ENCODE measurements at regions not wholly inside any gene's neighbourhood (a gene's known extent, or its start where the extent isn't known, plus 50 kb on each side); places are given as distances from the start of the nearest gene placed in this dataset.
A peak's percentile ranks its signal among the peaks of the same experiment; 100 is the strongest.

DNA sequence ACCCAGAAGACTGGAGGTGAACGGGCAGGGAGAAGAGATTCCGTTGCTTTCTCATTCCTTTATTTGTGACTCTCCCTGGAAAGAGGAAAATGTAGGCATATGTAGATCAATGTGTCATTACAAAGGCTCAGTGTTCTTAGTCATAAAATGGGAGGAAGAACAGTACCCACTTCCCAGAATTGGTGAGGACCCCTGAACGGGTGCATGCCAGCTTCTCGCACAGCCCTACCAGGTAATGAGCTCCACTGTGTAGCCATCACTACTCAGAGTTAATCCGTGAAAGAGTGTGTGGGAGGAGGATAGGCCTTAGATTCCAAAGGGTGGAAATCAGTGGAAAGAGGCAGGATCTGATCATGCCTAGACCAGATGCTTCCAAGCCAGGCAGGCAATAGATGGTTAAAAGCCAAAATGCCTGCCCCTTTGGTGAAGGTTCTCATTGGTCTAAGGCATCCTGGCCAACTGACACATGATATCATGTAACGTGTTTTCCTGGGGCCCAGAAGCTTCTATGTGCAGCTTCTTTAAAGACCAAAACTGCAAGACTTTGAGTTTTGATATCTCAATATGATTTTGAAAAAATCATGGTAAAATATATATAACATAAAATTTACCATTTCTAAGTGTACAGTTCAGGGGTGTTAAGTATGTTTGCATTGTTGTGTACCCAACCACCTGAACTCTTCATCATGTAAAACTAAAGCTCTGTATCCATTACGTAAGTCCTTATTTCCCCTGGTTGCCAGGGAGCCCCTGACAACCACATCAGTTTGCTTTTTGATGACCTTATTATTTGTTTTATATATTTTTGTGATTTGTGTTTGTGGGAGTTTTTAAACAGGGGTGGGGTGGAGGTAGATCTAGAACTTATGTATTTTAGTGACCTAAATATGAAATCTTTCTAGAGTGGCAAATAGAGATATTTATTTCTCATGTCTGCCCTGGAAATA, 402.2 kb upstream of the CFAP20DC start:
- Histone ChIP-seq H4K20me1 (ENCODE audit: insufficient read depth, poor library complexity, severe bottlenecking) (no peaks in the 10 kb centered on the region), H3K27me3 (no peaks in the 10 kb centered on the region), H3K27ac (peak overlapping the region; percentile 50), H3K9me3 (ENCODE audit: low read depth) (no peaks in the 10 kb centered on the region), H3K79me2 (no peaks in the 10 kb centered on the region), H3K4me3 (no peak overlapping the region), H2AFZ (no peak overlapping the region), H3K4me1 (ENCODE audit: insufficient read depth) (peaks cover 9% of the 10 kb centered on the region), H3K36me3 (replicated peaks; ENCODE audit: insufficient read depth, low read depth) (no peaks in the 10 kb centered on the region), H3K9me2 (replicated peaks; ENCODE audit: insufficient read depth) (no peaks in the 10 kb centered on the region), H3K4me2 (no peak overlapping the region)
- TF ChIP-seq EZH2 (IDR thresholded peaks at IDR 0.05; ENCODE audit: borderline replicate concordance) (no peak), EZH2phosphoT487 (IDR thresholded peaks at IDR 0.05; ENCODE audit: low read depth, severe bottlenecking, unreplicated experiment) (no peak)
- TF ChIP-seq, protein P1, sequence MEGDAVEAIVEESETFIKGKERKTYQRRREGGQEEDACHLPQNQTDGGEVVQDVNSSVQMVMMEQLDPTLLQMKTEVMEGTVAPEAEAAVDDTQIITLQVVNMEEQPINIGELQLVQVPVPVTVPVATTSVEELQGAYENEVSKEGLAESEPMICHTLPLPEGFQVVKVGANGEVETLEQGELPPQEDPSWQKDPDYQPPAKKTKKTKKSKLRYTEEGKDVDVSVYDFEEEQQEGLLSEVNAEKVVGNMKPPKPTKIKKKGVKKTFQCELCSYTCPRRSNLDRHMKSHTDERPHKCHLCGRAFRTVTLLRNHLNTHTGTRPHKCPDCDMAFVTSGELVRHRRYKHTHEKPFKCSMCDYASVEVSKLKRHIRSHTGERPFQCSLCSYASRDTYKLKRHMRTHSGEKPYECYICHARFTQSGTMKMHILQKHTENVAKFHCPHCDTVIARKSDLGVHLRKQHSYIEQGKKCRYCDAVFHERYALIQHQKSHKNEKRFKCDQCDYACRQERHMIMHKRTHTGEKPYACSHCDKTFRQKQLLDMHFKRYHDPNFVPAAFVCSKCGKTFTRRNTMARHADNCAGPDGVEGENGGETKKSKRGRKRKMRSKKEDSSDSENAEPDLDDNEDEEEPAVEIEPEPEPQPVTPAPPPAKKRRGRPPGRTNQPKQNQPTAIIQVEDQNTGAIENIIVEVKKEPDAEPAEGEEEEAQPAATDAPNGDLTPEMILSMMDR (IDR thresholded peaks at IDR 0.05; ENCODE audit: poor library complexity): no peak
- WGBS (ENCODE audit: low lambda C conversion rate, missing lambda C conversion rate): 92% methylated on average over 7 of the region's 7 CpGs
- no peak for DNase-seq (ENCODE audit: low spot score)

DNA sequence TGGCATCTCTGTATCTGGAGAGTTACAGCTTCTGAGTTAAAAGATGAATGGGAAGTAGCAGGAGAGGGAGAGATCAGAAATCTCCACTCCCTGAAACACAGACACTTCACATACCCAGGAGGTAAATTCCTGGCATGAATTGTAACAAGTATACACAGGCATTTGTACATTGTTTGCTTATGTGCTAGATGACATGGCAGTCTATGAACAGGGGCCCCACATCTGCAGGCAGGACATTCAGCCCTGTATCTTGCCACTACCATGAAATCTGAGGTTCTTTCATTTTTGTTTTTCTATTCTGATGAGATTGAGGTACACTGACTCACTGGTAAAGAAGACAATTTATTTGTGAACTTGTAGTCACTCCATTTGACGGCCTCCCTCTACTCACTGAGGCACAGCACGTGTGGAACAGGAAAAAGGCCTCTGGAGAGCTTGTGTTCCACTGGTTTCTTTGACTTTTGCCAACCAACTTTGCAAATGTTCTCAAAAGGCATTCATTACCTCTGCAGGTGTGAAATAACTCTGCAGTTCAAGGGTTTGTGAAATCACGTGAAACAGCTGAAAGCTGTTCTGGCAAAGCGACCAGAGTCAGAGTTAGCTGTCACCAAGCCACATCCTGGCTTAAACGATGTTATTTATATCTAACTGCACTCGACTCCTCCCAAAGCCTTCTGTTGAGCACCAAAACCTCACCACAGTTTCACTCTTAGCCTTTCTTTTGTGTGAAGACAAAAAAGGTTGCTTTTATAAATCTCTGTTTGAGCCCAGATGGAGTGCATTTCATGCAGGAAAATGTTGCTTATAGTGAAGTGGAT, 401.3 kb upstream of the CFAP20DC start:
- 61% methylated on average over 6 of the region's 6 CpGs for WGBS (ENCODE audit: low lambda C conversion rate, missing lambda C conversion rate)
- H3K4me3 ChIP-seq: no peak overlapping the region
- no peaks in the 10 kb centered on the region for H3K9me3 ChIP-seq (ENCODE audit: low read depth)
- no peaks in the 10 kb centered on the region for H4K20me1 ChIP-seq (ENCODE audit: insufficient read depth, poor library complexity, severe bottlenecking)
- H3K4me2 ChIP-seq: no peak overlapping the region
- H3K36me3 ChIP-seq (replicated peaks; ENCODE audit: insufficient read depth, low read depth): no peaks in the 10 kb centered on the region
- peak overlapping the region; percentile 50 for H3K27ac ChIP-seq
- DNase-seq (ENCODE audit: low spot score): no peak
- H3K4me1 ChIP-seq (ENCODE audit: insufficient read depth): peaks cover 16% of the 10 kb centered on the region
- H2AFZ ChIP-seq: no peak overlapping the region
- no peaks in the 10 kb centered on the region for H3K9me2 ChIP-seq (replicated peaks; ENCODE audit: insufficient read depth)
- TF ChIP-seq, protein P1 (IDR thresholded peaks at IDR 0.05; ENCODE audit: poor library complexity): no peak
- TF ChIP-seq EZH2 (IDR thresholded peaks at IDR 0.05; ENCODE audit: borderline replicate concordance): no peak
- TF ChIP-seq EZH2phosphoT487 (IDR thresholded peaks at IDR 0.05; ENCODE audit: low read depth, severe bottlenecking, unreplicated experiment): no peak
- no peaks in the 10 kb centered on the region for H3K27me3 ChIP-seq
- no peaks in the 10 kb centered on the region for H3K79me2 ChIP-seq

DNA sequence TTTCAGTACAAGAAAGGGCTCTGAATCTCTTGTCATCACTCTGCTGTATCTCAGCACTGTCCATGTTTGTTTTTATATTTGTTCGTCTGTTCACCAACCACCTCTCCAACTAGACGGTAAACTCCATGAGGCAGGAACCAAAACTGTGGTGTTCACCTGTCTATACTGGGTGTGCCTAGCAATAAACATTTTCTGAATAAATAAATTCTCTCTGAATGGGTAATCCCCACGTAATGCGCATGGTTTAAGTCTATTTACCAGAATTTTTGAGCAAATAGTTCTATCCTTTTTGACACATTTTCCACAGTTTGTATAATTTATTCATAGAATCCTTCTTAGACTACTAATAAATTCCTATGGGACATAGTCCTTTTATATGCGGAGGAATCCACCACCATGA, 400.6 kb upstream of the CFAP20DC start:
- 91% methylated on average over 5 of the region's 5 CpGs for WGBS (ENCODE audit: low lambda C conversion rate, missing lambda C conversion rate)
- Histone ChIP-seq H3K4me1 (ENCODE audit: insufficient read depth) (peaks cover 18% of the 10 kb centered on the region), H3K79me2 (no peaks in the 10 kb centered on the region), H2AFZ (no peak overlapping the region), H3K4me3 (no peak overlapping the region), H3K27ac (no peak overlapping the region), H3K36me3 (replicated peaks; ENCODE audit: insufficient read depth, low read depth) (no peaks in the 10 kb centered on the region), H3K27me3 (no peaks in the 10 kb centered on the region), H3K4me2 (no peak overlapping the region), H3K9me3 (ENCODE audit: low read depth) (no peaks in the 10 kb centered on the region), H3K9me2 (replicated peaks; ENCODE audit: insufficient read depth) (no peaks in the 10 kb centered on the region), H4K20me1 (ENCODE audit: insufficient read depth, poor library complexity, severe bottlenecking) (no peaks in the 10 kb centered on the region)
- TF ChIP-seq EZH2phosphoT487 (IDR thresholded peaks at IDR 0.05; ENCODE audit: low read depth, severe bottlenecking, unreplicated experiment): no peak
- no peak for DNase-seq (ENCODE audit: low spot score)

Measured in hepatocyte (in vitro differentiated cells).